Right forelimb (tissue), 1 donor: ENCODE measurements at regions not wholly inside any gene's neighbourhood (a gene's known extent, or its start where the extent isn't known, plus 50 kb on each side); places are given as distances from the start of the nearest gene placed in this dataset.

Source experiments
- DNase-seq: peaks from one replicate; pipeline ENCODE4 v3.0.0-alpha.2; 2018

- DNase-seq, result no peak
Observed at GRCh38 chr14:66076176-66076575, 410.0 kb upstream of the CCDC196 start.

GRCh38 chr14:66078006-66078405 lies 408.2 kb upstream of the CCDC196 start:
- DNase-seq, result no peak

- no peak for DNase-seq
Observed at GRCh38 chr14:66081594-66082376, 404.4 kb upstream of the CCDC196 start.

DNA sequence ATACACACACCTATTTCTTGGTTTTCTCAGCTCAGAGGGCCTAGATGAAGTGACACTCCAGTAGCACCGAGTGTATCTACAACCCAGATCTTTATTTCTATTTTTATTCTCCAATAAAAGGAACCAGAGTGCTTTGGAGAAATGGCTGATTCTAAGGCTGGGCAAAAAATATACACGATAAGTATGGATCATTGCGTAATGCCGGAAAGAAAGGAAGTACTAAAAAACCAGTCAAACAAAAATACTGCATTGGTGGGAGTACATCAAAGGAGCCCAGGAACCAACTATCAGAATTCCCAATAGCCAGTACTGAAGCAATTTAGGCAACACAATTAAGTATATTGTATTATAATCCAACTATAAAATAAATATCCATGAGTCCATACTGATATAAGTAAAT lies 400.9 kb upstream of the CCDC196 start:
- DNase-seq, result no peak

- no peak for DNase-seq
Observed at GRCh38 chr14:66085665-66086064, 400.5 kb upstream of the CCDC196 start.

DNA sequence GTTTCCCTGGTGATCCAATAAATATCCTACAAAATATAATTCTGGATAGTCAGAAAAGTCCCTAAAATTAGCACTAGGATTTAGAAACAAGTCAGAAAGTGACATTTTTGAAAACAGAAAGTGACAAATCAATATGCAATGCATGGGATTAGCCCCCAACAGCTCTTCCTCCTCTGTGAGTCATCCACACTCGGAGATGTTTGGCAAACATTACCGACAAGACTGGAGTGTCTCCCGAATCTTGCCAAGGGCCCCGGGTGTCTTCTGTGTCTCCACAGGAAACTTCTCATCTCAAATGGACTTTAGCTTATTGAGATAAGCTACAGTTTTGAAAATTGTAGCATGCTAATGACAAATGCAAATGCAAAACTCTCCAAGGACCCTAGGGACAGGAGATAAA lies 398.9 kb upstream of the CCDC196 start:
- DNase-seq, result no peak

DNA sequence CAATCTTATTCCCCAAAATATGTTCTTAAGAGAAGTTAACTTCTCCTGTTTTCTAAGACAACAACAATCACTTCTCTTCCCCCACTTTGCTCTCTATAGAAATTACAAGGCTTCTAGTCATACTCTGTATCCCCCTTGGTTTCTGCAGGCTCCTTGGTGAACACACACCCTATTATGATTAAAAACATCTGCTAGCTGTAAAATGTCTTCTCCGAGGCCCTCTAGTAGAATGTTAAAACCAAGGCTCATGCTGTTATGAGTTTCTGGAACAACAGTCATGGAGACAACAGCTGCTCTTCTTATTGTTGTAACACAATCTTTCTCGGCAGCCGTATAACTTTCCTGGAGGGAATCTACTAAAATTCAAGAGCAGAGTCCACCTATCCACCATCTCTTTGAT lies 397.5 kb upstream of the CCDC196 start:
- DNase-seq, result no peak

GRCh38 chr14:66092206-66092605 lies 394.0 kb upstream of the CCDC196 start:
- no peak for DNase-seq

DNA sequence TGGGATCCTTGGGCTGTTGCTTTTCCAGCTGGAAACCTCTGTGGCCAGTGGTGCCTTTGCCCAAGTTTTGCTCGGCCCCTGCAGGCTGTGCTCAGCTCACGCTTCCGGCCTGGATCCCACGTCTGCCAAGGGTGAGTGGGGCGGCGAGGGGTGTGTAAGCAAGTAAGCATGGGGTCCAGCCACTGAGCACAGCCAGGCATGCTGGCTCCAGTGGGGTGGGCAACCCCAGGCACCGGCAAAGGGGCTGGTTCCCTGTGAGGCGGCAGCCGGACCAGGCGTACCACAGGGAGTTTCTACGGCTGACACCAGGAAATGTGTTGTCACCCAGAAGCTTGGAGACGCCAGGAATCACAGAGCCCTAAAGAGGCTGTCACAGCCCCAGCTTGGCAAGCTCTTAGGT lies 393.4 kb upstream of the CCDC196 start:
- no peak for DNase-seq

- no peak for DNase-seq
Observed at GRCh38 chr14:66094001-66094727, 392.0 kb upstream of the CCDC196 start.

DNA sequence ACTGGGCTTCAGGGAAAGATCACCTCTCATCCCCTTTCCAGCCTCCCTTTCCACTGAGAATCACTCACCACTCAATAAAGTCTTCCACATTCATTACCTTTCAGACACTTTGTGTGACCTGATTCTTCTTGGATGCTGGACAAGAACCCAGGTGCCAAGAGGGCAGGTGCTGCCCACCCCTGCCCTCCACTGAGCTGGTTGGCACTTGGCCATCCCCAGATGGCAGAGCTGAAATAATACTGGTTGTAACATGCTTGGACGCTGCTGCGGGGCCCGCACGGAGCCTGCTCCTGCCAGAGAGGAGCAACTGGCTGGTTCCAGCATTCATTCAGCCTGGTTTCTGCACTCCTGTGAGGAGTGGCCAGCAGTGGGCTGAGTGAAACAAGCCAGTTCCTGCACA lies 386.7 kb upstream of the CCDC196 start:
- DNase-seq, result no peak

- DNase-seq, result no peak
Observed at GRCh38 chr14:66099931-66100330, 386.2 kb upstream of the CCDC196 start.

DNA sequence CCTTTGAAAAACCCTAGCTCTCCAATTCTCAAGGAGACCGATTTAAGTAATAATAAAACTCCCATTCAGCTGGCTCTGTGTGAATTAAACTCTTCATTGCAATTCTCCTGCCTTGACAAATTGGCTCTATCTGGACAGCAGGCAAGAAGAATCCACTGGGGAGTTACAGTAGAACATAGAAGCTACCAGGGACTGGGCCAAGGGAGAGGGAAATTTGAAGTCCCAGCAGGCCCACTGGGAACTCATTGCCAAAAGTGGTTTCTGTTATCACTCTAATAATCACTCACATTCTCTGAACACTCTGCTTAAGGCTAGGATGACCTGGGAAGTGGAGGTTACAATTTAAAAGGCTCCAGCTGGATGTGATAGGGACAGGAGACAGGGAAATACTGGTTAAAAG lies 384.5 kb upstream of the CCDC196 start:
- DNase-seq, result no peak

GRCh38 chr14:66104486-66104885 lies 381.7 kb upstream of the CCDC196 start:
- no peak for DNase-seq

- no peak for DNase-seq
Observed at GRCh38 chr14:66105815-66106214, 380.4 kb upstream of the CCDC196 start.

GRCh38 chr14:66109426-66109825 lies 376.7 kb upstream of the CCDC196 start:
- DNase-seq, result no peak

GRCh38 chr14:66111891-66112290 lies 374.3 kb upstream of the CCDC196 start:
- DNase-seq, result no peak

DNA sequence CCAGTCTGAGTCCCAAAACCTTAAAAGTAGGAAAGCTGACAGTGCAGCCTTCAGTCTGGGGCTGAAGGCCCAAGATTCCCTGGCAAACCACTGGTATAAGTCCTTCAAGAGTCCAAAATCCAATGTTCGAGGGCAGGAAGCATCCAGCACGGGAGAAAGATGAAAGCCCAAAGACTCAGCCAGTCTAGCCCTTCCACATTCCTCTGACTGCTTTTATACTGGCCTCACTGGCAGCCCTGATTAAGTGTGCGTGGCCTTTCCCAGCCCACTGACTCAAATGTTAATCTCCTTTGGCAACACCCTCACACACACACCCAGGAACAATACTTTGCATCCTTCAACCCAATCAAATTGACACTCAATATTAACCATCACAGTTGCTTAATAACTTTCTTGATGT lies 372.1 kb upstream of the CCDC196 start:
- DNase-seq, result no peak

- DNase-seq, result no peak
Observed at GRCh38 chr14:66115740-66116502, 370.2 kb upstream of the CCDC196 start.

DNA sequence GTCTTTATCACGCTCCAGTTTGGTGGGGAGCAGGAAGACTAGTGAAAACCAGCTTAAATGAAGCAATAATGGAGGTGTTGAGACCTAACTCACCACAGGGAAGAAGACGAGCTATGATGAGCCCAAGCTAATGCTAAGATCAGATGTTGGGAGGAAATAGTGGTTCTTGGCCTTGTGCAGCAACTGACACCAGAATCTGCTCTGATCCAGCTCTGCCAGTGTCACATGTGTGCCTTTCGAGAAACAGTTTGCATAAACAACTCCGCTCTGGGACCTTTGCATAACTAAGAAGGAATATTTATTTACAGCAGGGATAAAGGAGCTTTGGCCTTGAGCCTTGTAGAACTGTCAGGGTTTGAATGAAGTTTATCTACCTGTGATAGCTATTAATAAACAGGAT lies 369.4 kb upstream of the CCDC196 start:
- no peak for DNase-seq

DNA sequence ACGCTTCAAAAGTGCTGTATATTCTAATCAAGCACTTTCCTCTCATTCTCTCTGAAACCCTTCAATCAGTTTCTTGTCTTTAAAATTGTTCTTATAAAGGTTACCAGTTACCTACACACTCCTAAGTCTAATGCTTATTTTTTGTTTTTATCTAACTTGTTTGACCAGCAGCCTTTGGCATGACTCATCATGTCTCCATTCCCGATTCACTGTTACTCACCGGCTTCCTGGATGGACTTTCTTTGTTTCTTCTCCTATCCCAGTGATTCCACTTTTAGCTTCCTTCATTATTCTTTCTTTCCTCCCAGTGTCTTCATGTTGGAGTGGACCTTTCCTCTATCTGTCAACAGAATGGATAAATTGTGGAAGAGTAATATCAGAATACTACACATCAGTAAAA lies 368.6 kb upstream of the CCDC196 start:
- DNase-seq, result no peak

DNA sequence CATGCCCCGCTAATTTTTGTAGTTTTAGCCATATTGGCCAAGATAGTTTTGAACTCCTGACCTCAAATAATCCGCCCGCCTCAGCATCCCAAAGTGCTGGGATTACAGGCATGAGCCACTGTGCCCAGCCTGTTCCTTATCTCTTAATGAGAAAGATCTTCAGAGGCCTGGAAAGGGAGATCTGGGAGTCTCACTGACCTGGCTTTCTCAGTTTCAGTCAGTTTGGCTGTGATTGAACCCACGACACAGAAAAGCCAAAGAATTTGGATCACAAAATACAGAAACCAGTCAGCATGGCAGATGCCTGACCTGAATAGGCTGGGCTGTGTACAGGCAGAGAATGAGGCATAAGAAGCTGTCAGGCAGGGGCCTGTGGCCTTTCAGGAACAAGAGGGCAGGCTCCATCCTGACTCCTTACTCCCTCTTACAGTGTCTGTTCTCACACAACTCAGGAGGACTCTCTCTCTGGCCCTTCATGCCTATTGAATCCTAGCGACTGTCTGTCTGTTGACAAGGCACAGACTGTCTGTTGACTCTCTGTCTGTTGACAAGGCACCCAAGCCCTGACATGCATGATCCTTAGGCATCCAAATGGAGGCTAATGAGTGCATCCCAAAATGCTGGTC lies 366.5 kb upstream of the CCDC196 start:
- no peak for DNase-seq

- no peak for DNase-seq
Observed at GRCh38 chr14:66120402-66120801, 365.8 kb upstream of the CCDC196 start.
